Aorta (tissue), 5 donors: ENCODE measurements at regions not wholly inside any gene's neighbourhood (a gene's known extent, or its start where the extent isn't known, plus 50 kb on each side); places are given as distances from the start of the nearest gene placed in this dataset.

Experiments used
- ATAC-seq: fragments of 200-7000 bp; cut with Tn5 transposase; one replicate; pipeline ENCODE4 v1.9.1; 2022; ENCODE audit warnings: moderate library complexity; ENCODE audit not compliant: low FRiP score
- DNase-seq, 2 donors: peaks; one replicate each; pipeline ENCODE4 v3.0.0-alpha.2; 2020
- H3K27ac ChIP-seq, 2 donors: one replicate each; pipeline ENCODE4 v1.5.1; 2013; ENCODE audit warnings: low read length in 2 of 2, mild to moderate bottlenecking in 2 of 2, moderate library complexity in 2 of 2, control low read depth in 1 of 2, inconsistent platforms in 1 of 2, low read depth in 1 of 2
- H3K27me3 ChIP-seq, 2 donors: one replicate each; pipeline ENCODE4 v1.6.1; 2013; ENCODE audit warnings: control low read depth in 1 of 2, low read length in 1 of 2, mild to moderate bottlenecking in 1 of 2, moderate library complexity in 1 of 2; ENCODE audit not compliant: insufficient read depth in 2 of 2, control insufficient read depth in 1 of 2
- H3K36me3 ChIP-seq, 2 donors: one replicate each; pipeline ENCODE4 v1.6.1; 2013; ENCODE audit warnings: control low read depth in 1 of 2, low read length in 1 of 2, mild to moderate bottlenecking in 1 of 2; ENCODE audit not compliant: insufficient read depth in 2 of 2, control insufficient read depth in 1 of 2
- H3K4me1 ChIP-seq, 2 donors: one replicate each; pipeline ENCODE4 v1.6.1; 2013; ENCODE audit warnings: low read length in 2 of 2, control low read depth in 1 of 2, mild to moderate bottlenecking in 1 of 2, moderate library complexity in 1 of 2; ENCODE audit not compliant: insufficient read depth in 2 of 2, control insufficient read depth in 1 of 2
- H3K4me3 ChIP-seq, 2 donors: one replicate each; pipeline ENCODE4 v1.5.1; 2013; ENCODE audit warnings: low read length in 2 of 2, control low read depth in 1 of 2, mild to moderate bottlenecking in 1 of 2
- H3K9me3 ChIP-seq: one replicate; pipeline ENCODE4 v1.6.1; 2013; ENCODE audit warnings: mild to moderate bottlenecking, low read length; ENCODE audit not compliant: control insufficient read depth
- WGBS, 2 donors: extraction: QIAGEN DNeasy Blood & Tissue Kit; methylation state at CpG; one replicate each; pipeline ENCODE4 v1.1.7; 2013; 5-methylcytosine and 5-hydroxymethylcytosine counted together
- intact Hi-C, 2 donors: fragments of 100-400 bp; cut with DNase I; formaldehyde crosslinking; loops; one replicate each; pipeline versions ENCODE4 v1.14.2 to v1.15.0; 2022
- donor health status: healthy with polysubstance abuse.
- donor health status: Bipolar disorder and iron deficiency.
- donor health status: DM: no; HTN: no; CAD: no.
- donor health status: DM: no; HTN: no; CAD: no.
- donor health status: DM: yes; HTN: yes; CAD: no.

- intact Hi-C loops, result no loop called here
- no peak for ATAC-seq
- no peak overlapping the region for H3K27ac ChIP-seq
- WGBS, 2 donors, result 82 to 86% methylated on average over 8 of the region's 8 CpGs
- H3K4me1 ChIP-seq, result no peaks in the 10 kb centered on the region
- H3K9me3 ChIP-seq, result no peaks in the 10 kb centered on the region
- no peak for DNase-seq
- H3K36me3 ChIP-seq, result no peaks in the 10 kb centered on the region
- H3K4me3 ChIP-seq, result no peak overlapping the region
- H3K27me3 ChIP-seq, result no peaks in the 10 kb centered on the region
These were observed 147.1 kb upstream of the MYCN start for GRCh38 chr2:15793078-15793913.

- Histone ChIP-seq H3K4me3 (no peak overlapping the region), H3K4me1 (no peaks in the 10 kb centered on the region), H3K36me3 (no peaks in the 10 kb centered on the region), H3K27ac (no peak overlapping the region), H3K27me3 (no peaks in the 10 kb centered on the region), H3K9me3 (no peaks in the 10 kb centered on the region)
- intact Hi-C loops, result no loop called here
- DNase-seq (no peak), ATAC-seq (no peak)
- 77 to 85% methylated on average over 9 of the region's 9 CpGs for WGBS, 2 donors
These were observed 146.4 kb upstream of the MYCN start for GRCh38 chr2:15793978-15794377.

- H3K4me1 ChIP-seq, result no peaks in the 10 kb centered on the region
- H3K27ac ChIP-seq, result no peak overlapping the region
- ATAC-seq (no peak), DNase-seq (no peak)
- H3K4me3 ChIP-seq, result no peak overlapping the region
- no peaks in the 10 kb centered on the region for H3K36me3 ChIP-seq
- 74 to 83% methylated on average over 5 of the region's 5 CpGs for WGBS, 2 donors
- H3K27me3 ChIP-seq, result no peaks in the 10 kb centered on the region
- H3K9me3 ChIP-seq, result no peaks in the 10 kb centered on the region
- intact Hi-C loops, result no loop called here
These were observed 145.7 kb upstream of the MYCN start for GRCh38 chr2:15794608-15795134.

- DNase-seq (no peak), ATAC-seq (no peak)
- 15 to 24% methylated on average over 10 of the region's 10 CpGs for WGBS, 2 donors
These were observed 144.9 kb upstream of the MYCN start for GRCh38 chr2:15795426-15795825.

GRCh38 chr2:15796167-15796942 is 144.0 kb upstream of the MYCN start:
- Histone ChIP-seq H3K27ac (no peak overlapping the region), H3K9me3 (no peaks in the 10 kb centered on the region), H3K4me3 (no peak overlapping the region), H3K4me1 (no peaks in the 10 kb centered on the region), H3K27me3 (no peaks in the 10 kb centered on the region), H3K36me3 (no peaks in the 10 kb centered on the region)
- 84 to 87% methylated on average over 9 of the region's 9 CpGs for WGBS, 2 donors
- no peak for ATAC-seq
- no peak for DNase-seq
- intact Hi-C loops, result no loop called here

More at GRCh38 chr2:15795426-15795825, 144.9 kb upstream of the MYCN start:
- Histone ChIP-seq H3K27ac (no peak overlapping the region), H3K36me3 (no peaks in the 10 kb centered on the region), H3K27me3 (no peaks in the 10 kb centered on the region), H3K4me1 (no peaks in the 10 kb centered on the region), H3K9me3 (no peaks in the 10 kb centered on the region), H3K4me3 (no peak overlapping the region)
- intact Hi-C loops, result no loop called here

GRCh38 chr2:15797231-15797938 is 143.0 kb upstream of the MYCN start:
- H3K9me3 ChIP-seq, result no peaks in the 10 kb centered on the region
- H3K4me1 ChIP-seq, result no peaks in the 10 kb centered on the region
- no peak overlapping the region for H3K27ac ChIP-seq
- DNase-seq (no peak), ATAC-seq (no peak)
- no peak overlapping the region for H3K4me3 ChIP-seq
- WGBS, 2 donors, result 77 to 78% methylated on average over 11 of the region's 11 CpGs
- no peaks in the 10 kb centered on the region for H3K36me3 ChIP-seq
- intact Hi-C loops, result no loop called here
- H3K27me3 ChIP-seq, result no peaks in the 10 kb centered on the region

- intact Hi-C loops, result no loop called here
- Histone ChIP-seq H3K4me1 (no peaks in the 10 kb centered on the region), H3K9me3 (no peaks in the 10 kb centered on the region), H3K4me3 (no peak overlapping the region), H3K27me3 (no peaks in the 10 kb centered on the region), H3K27ac (no peak overlapping the region), H3K36me3 (no peaks in the 10 kb centered on the region)
- ATAC-seq (no peak), DNase-seq (no peak)
- WGBS, 2 donors, result 76 to 86% methylated on average over 5 of the region's 5 CpGs
These were observed 142.4 kb upstream of the MYCN start for GRCh38 chr2:15797939-15798281.

GRCh38 chr2:15798701-15799431 is 141.5 kb upstream of the MYCN start:
- intact Hi-C loops, result no loop called here
- no peak for DNase-seq
- H3K4me3 ChIP-seq, result no peak overlapping the region
- no peaks in the 10 kb centered on the region for H3K27me3 ChIP-seq
- no peak for ATAC-seq
- H3K9me3 ChIP-seq, result no peaks in the 10 kb centered on the region
- 80 to 85% methylated on average over 5 of the region's 5 CpGs for WGBS, 2 donors
- H3K4me1 ChIP-seq, result no peaks in the 10 kb centered on the region
- H3K27ac ChIP-seq, result no peak overlapping the region
- H3K36me3 ChIP-seq, result no peaks in the 10 kb centered on the region
